H9 (cell line): ENCODE measurements at regions not wholly inside any gene's neighbourhood (a gene's known extent, or its start where the extent isn't known, plus 50 kb on each side); places are given as distances from the start of the nearest gene placed in this dataset.

Source experiments
- DNase-seq: peaks from one replicate; pipeline ENCODE4 v3.0.0-alpha.2; 2017
- H2AFZ ChIP-seq: one replicate; pipeline ENCODE4 v1.6.1; 2013; ENCODE audit warnings: mild to moderate bottlenecking, low read length, control low read depth, moderate library complexity
- H2AK5ac ChIP-seq: 2 replicates; pipeline ENCODE4 v1.6.1; 2013; ENCODE audit warnings: low read length, control low read depth, mixed read lengths; ENCODE audit not compliant: insufficient read length
- H2BK120ac ChIP-seq: one replicate; pipeline ENCODE4 v1.6.1; 2013; ENCODE audit warnings: low read depth, mild to moderate bottlenecking, low read length, control low read depth, inconsistent platforms; ENCODE audit not compliant: poor library complexity, severe bottlenecking
- H2BK12ac ChIP-seq: 2 replicates; pipeline ENCODE4 v1.6.1; 2013; ENCODE audit warnings: low read length, control low read depth, mixed read lengths, low read depth; ENCODE audit not compliant: insufficient read length
- H2BK15ac ChIP-seq: 2 replicates; pipeline ENCODE4 v1.6.1; 2013; ENCODE audit warnings: low read depth, low read length, control low read depth
- H2BK20ac ChIP-seq: one replicate; pipeline ENCODE4 v1.6.1; 2013; ENCODE audit warnings: low read depth, mild to moderate bottlenecking, low read length, control low read depth, inconsistent platforms; ENCODE audit not compliant: poor library complexity, severe bottlenecking
- H2BK5ac ChIP-seq: 2 replicates; pipeline ENCODE4 v1.6.1; 2013; ENCODE audit warnings: low read length, control low read depth, mixed read lengths; ENCODE audit not compliant: insufficient read length
- H3K14ac ChIP-seq: 2 replicates; pipeline ENCODE4 v1.6.1; 2013; ENCODE audit warnings: low read length, control low read depth; ENCODE audit not compliant: insufficient read depth
- H3K18ac ChIP-seq: 2 replicates; pipeline ENCODE4 v1.6.1; 2013; ENCODE audit warnings: low read depth, mild to moderate bottlenecking, mixed read lengths, low read length, control low read depth; ENCODE audit not compliant: insufficient read length
- H3K23ac ChIP-seq: 2 replicates; pipeline ENCODE4 v1.6.1; 2013; ENCODE audit warnings: low read length, control low read depth, mixed read lengths, low read depth; ENCODE audit not compliant: insufficient read length
- H3K23me2 ChIP-seq: 2 replicates; pipeline ENCODE4 v1.6.1; 2013; ENCODE audit warnings: low read depth, mild to moderate bottlenecking, mixed read lengths, low read length, control low read depth; ENCODE audit not compliant: insufficient read length, poor library complexity, severe bottlenecking
- H3K27ac ChIP-seq: 2 replicates; pipeline ENCODE4 v1.5.1; 2013; ENCODE audit warnings: low read length, control low read depth, mixed read lengths, low read depth; ENCODE audit not compliant: insufficient read length
- H3K27me3 ChIP-seq: 2 replicates; pipeline ENCODE4 v1.6.1; 2013; ENCODE audit warnings: low read length, control low read depth, inconsistent platforms; ENCODE audit not compliant: insufficient read depth
- H3K4ac ChIP-seq: 2 replicates; pipeline ENCODE4 v1.6.1; 2013; ENCODE audit warnings: low read depth, mild to moderate bottlenecking, control low read depth, inconsistent platforms, low read length, moderate library complexity
- H3K4me1 ChIP-seq: 2 replicates; pipeline ENCODE4 v1.6.1; 2013; ENCODE audit warnings: low read length, control low read depth, inconsistent platforms; ENCODE audit not compliant: insufficient read depth
- H3K4me2 ChIP-seq: 2 replicates; pipeline ENCODE4 v1.6.1; 2013; ENCODE audit warnings: low read length, control low read depth, mixed read lengths; ENCODE audit not compliant: insufficient read length, insufficient read depth
- H3K56ac ChIP-seq: 2 replicates; pipeline ENCODE4 v1.6.1; 2013; ENCODE audit warnings: low read depth, mild to moderate bottlenecking, mixed read lengths, low read length, control low read depth; ENCODE audit not compliant: insufficient read length
- H3K79me1 ChIP-seq: 2 replicates; pipeline ENCODE4 v1.6.1; 2013; ENCODE audit warnings: low read depth, mild to moderate bottlenecking, moderate library complexity, low read length, control low read depth, inconsistent platforms; ENCODE audit not compliant: insufficient read depth, poor library complexity, severe bottlenecking
- H3K79me2 ChIP-seq: 2 replicates; pipeline ENCODE4 v1.6.1; 2013; ENCODE audit warnings: low read length, control low read depth, inconsistent platforms; ENCODE audit not compliant: insufficient read depth
- H3K9ac ChIP-seq: 2 replicates; pipeline ENCODE4 v1.6.1; 2013; ENCODE audit warnings: low read length, control low read depth, mixed read lengths; ENCODE audit not compliant: insufficient read length; ENCODE audit errors: extremely low read depth
- H3K9me3 ChIP-seq: one replicate; pipeline ENCODE4 v1.6.1; 2013; ENCODE audit warnings: low read depth, low read length, inconsistent platforms; ENCODE audit not compliant: control insufficient read depth
- H3T11ph ChIP-seq: one replicate; pipeline ENCODE4 v1.6.1; 2013; ENCODE audit warnings: mild to moderate bottlenecking, low read length, control low read depth, inconsistent platforms
- H4K20me1 ChIP-seq: one replicate; pipeline ENCODE4 v1.6.1; 2013; ENCODE audit not compliant: control insufficient read depth, insufficient read length, insufficient read depth
- H4K5ac ChIP-seq: 2 replicates; pipeline ENCODE4 v1.6.1; 2013; ENCODE audit warnings: low read depth, mild to moderate bottlenecking, mixed read lengths, low read length, control low read depth; ENCODE audit not compliant: insufficient read length
- H4K8ac ChIP-seq: replicated peaks from 2 replicates; pipeline ENCODE4 v1.6.1; 2013; ENCODE audit warnings: low read length, control low read depth, mixed read lengths, low read depth; ENCODE audit not compliant: insufficient read length
- H4K91ac ChIP-seq: 2 replicates; pipeline ENCODE4 v1.6.1; 2013; ENCODE audit warnings: low read depth, mild to moderate bottlenecking, moderate library complexity, mixed read lengths, low read length, control low read depth; ENCODE audit not compliant: insufficient read length
- H3K27ac Mint-ChIP-seq, 3 experiments: 2 replicates in 2 of 3; 3 replicates in 1 of 3; pipeline ENCODE4 v1.8.0; 2020 to 2021; ENCODE audit warnings: mixed read lengths in 3 of 3, mild to moderate bottlenecking in 1 of 3, moderate library complexity in 1 of 3
- H3K27me3 Mint-ChIP-seq: 2 replicates; pipeline ENCODE4 v1.8.0; 2021; ENCODE audit warnings: low read depth, mild to moderate bottlenecking, moderate library complexity, mixed read lengths
- H3K36me3 Mint-ChIP-seq, 3 experiments: 2 replicates in 2 of 3; 3 replicates in 1 of 3; pipeline ENCODE4 v1.8.0; 2020 to 2021; ENCODE audit warnings: low read depth in 3 of 3, mixed read lengths in 3 of 3; ENCODE audit not compliant: insufficient read depth in 1 of 3
- H3K4me1 Mint-ChIP-seq, 2 experiments: 2 replicates each; pipeline ENCODE4 v1.8.0; 2020; ENCODE audit warnings: mixed read lengths in 2 of 2
- H3K4me3 Mint-ChIP-seq, 2 experiments: 2 replicates in 1 of 2; 3 replicates in 1 of 2; pipeline ENCODE4 v1.8.0; 2020 to 2021; ENCODE audit warnings: mild to moderate bottlenecking in 2 of 2, mixed read lengths in 2 of 2, moderate library complexity in 1 of 2
- H3K9me3 Mint-ChIP-seq, 2 experiments: 2 replicates in 1 of 2; 3 replicates in 1 of 2; pipeline ENCODE4 v1.8.0; 2020; ENCODE audit warnings: mild to moderate bottlenecking in 2 of 2, mixed read lengths in 2 of 2, moderate library complexity in 1 of 2
- CTCF ChIP-seq: fragments of 200-600 bp; sonication (generic); conservative IDR thresholded peaks from 3 replicates; pipeline ENCODE4 v1.8.0; 2021; ENCODE audit warnings: antibody characterized with exemption, mild to moderate bottlenecking
- WGBS: extraction: QIAGEN DNeasy Blood & Tissue Kit; methylation state at CpG from one replicate; pipeline ENCODE4 v1.1.7; 2013; ENCODE audit warnings: missing lambda C conversion rate, low lambda C conversion rate, mixed read lengths; ENCODE audit not compliant: insufficient read length; ENCODE audit errors: extremely low coverage; 5-methylcytosine and 5-hydroxymethylcytosine counted together

- Histone ChIP-seq H4K20me1 (no peaks in the 10 kb centered on the region), H2BK12ac (no peak overlapping the region), H4K91ac (no peak overlapping the region), H2AK5ac (no peak overlapping the region), H3K4me2 (no peak overlapping the region), H3T11ph (no peak overlapping the region), H3K4ac (no peak overlapping the region), H2BK5ac (no peak overlapping the region), H2BK15ac (no peak overlapping the region), H3K23ac (no peak overlapping the region), H3K79me1 (no peaks in the 10 kb centered on the region), H2BK20ac (no peak overlapping the region), H3K79me2 (no peaks in the 10 kb centered on the region), H3K14ac (no peak overlapping the region), H3K4me1 (no peaks in the 10 kb centered on the region), H4K5ac (no peak overlapping the region), H3K9ac (no peak overlapping the region), H3K9me3 (no peaks in the 10 kb centered on the region), H3K18ac (no peak overlapping the region), H4K8ac (no peak overlapping the region), H3K56ac (no peak overlapping the region), H2BK120ac (no peak overlapping the region), H3K27ac (no peak overlapping the region), H2AFZ (no peak overlapping the region), H3K23me2 (no peaks in the 10 kb centered on the region), H3K27me3 (no peaks in the 10 kb centered on the region)
- no CpG with 5 or more reads among the region's 4 CpGs for WGBS
- Mint-ChIP-seq H3K4me3 (no peak overlapping the region), H3K4me1 (no peaks in the 10 kb centered on the region), H3K27ac (no peak overlapping the region), H3K9me3 (no peaks in the 10 kb centered on the region), H3K27me3 (no peaks in the 10 kb centered on the region), H3K36me3 (no peaks in the 10 kb centered on the region)
- no peak for DNase-seq
- TF ChIP-seq CTCF = no peak
Observed at GRCh38 chr4:148747721-148748268, 305.6 kb upstream of the NR3C2 start.
